AG10803 (cell line): ENCODE measurements at regions not wholly inside any gene's neighbourhood (a gene's known extent, or its start where the extent isn't known, plus 50 kb on each side); places are given as distances from the start of the nearest gene placed in this dataset.

ENCODE experiments used
- DNase-seq: peaks from one replicate; pipeline ENCODE4 v3.0.0; 2010; ENCODE audit warnings: low read depth
- H3K4me3 ChIP-seq: 2 replicates; pipeline ENCODE4 v1.5.1; 2011; ENCODE audit warnings: mild to moderate bottlenecking, low read length, control low read depth
- TF ChIP-seq, protein P1 (sequence below): conservative IDR thresholded peaks from 2 replicates; pipeline ENCODE4 v1.5.1; 2011; ENCODE audit warnings: mild to moderate bottlenecking, low read length, control low read depth, inconsistent platforms

- no peak overlapping the region for H3K4me3 ChIP-seq
- no peak for DNase-seq
- TF ChIP-seq, protein P1, sequence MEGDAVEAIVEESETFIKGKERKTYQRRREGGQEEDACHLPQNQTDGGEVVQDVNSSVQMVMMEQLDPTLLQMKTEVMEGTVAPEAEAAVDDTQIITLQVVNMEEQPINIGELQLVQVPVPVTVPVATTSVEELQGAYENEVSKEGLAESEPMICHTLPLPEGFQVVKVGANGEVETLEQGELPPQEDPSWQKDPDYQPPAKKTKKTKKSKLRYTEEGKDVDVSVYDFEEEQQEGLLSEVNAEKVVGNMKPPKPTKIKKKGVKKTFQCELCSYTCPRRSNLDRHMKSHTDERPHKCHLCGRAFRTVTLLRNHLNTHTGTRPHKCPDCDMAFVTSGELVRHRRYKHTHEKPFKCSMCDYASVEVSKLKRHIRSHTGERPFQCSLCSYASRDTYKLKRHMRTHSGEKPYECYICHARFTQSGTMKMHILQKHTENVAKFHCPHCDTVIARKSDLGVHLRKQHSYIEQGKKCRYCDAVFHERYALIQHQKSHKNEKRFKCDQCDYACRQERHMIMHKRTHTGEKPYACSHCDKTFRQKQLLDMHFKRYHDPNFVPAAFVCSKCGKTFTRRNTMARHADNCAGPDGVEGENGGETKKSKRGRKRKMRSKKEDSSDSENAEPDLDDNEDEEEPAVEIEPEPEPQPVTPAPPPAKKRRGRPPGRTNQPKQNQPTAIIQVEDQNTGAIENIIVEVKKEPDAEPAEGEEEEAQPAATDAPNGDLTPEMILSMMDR, result no peak
These were observed 515.3 kb downstream of the JRKL start for GRCh38 chr11:96905143-96905542.

GRCh38 chr11:96905663-96906062 is 515.9 kb downstream of the JRKL start:
- TF ChIP-seq, protein P1, result no peak
- H3K4me3 ChIP-seq, result no peak overlapping the region
- DNase-seq, result no peak

GRCh38 chr11:96906476-96906875 is 516.7 kb downstream of the JRKL start:
- TF ChIP-seq, protein P1, result no peak
- no peak for DNase-seq
- H3K4me3 ChIP-seq, result no peak overlapping the region

- no peak for DNase-seq
- TF ChIP-seq, protein P1, result no peak
- H3K4me3 ChIP-seq, result no peak overlapping the region
These were observed 536.0 kb downstream of the JRKL start for GRCh38 chr11:96925862-96926261.

DNA sequence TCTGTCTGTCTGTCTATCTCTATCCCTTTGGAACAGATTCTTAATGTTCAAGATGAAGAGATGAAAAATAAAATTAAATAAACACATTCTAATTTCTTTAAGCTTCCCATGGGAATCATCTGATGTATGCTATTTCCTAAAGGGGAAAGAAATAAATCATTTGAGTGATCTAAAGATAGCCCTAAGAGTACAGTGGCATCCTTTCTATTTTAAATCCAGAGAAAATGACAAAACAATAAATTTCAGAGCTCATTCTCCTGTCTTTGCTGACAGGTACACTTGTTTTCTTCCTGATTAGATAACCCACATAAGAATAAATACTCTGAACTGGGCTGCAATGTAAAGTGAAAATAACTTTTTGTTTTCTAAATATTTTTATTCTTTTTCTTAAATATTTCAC is 550.4 kb downstream of the JRKL start:
- no peak overlapping the region for H3K4me3 ChIP-seq
- TF ChIP-seq, protein P1, result no peak
- no peak for DNase-seq

DNA sequence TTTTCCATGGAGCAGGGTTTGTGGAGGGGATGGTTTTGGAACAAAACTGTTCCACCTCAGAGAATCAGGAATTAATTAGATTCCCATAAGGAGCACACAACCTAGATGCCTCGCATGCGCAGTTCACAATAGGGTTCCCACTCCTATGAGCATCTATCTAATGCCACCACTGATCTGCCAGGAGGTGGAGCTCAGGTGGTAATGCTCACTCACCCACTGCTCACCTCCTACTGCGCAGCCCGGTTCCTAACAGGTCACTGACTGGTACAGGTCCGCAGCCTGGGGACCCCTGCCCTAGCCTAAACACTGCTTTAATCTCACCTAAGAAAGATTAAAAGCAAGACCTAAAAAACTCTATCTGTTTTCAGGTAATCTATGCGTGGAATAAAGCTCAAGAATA is 553.0 kb downstream of the JRKL start:
- H3K4me3 ChIP-seq, result no peak overlapping the region
- no peak for DNase-seq
- TF ChIP-seq, protein P1, result no peak

- H3K4me3 ChIP-seq, result no peak overlapping the region
- TF ChIP-seq, protein P1, result no peak
- no peak for DNase-seq
These were observed 554.2 kb downstream of the JRKL start for GRCh38 chr11:96943970-96944369.
